HG03575 (cell line): ENCODE measurements at regions not wholly inside any gene's neighbourhood (a gene's known extent, or its start where the extent isn't known, plus 50 kb on each side); places are given as distances from the start of the nearest gene placed in this dataset.

ENCODE experiments used
- ATAC-seq: cut with Tn5 transposase; IDR thresholded peaks from one replicate; pipeline ENCODE4 v1.9.1; 2021; ENCODE audit not compliant: unreplicated experiment, insufficient number of reproducible peaks, low FRiP score; ENCODE audit errors: extremely low read depth

- no peak for ATAC-seq
These were observed 505.4 kb downstream of the EIPR1 start for GRCh38 chr2:2872309-2872617.

GRCh38 chr2:2871480-2872308 lies 505.9 kb downstream of the EIPR1 start:
- ATAC-seq, result no peak

- ATAC-seq, result no peak
These were observed 507.5 kb downstream of the EIPR1 start for GRCh38 chr2:2870106-2870505.

- no peak for ATAC-seq
These were observed 508.1 kb downstream of the EIPR1 start for GRCh38 chr2:2869553-2869952.

- no peak for ATAC-seq
These were observed 509.5 kb downstream of the EIPR1 start for GRCh38 chr2:2868085-2868484.

GRCh38 chr2:2867397-2867979 lies 510.1 kb downstream of the EIPR1 start:
- ATAC-seq, result no peak

GRCh38 chr2:2866459-2866858 lies 511.2 kb downstream of the EIPR1 start:
- no peak for ATAC-seq

- no peak for ATAC-seq
These were observed 515.2 kb downstream of the EIPR1 start for GRCh38 chr2:2862386-2862785.

GRCh38 chr2:2861666-2862240 lies 515.9 kb downstream of the EIPR1 start:
- ATAC-seq, result no peak

GRCh38 chr2:2860589-2861300 lies 516.9 kb downstream of the EIPR1 start:
- no peak for ATAC-seq

GRCh38 chr2:2859732-2860131 lies 517.9 kb downstream of the EIPR1 start:
- ATAC-seq, result no peak

GRCh38 chr2:2859164-2859563 lies 518.5 kb downstream of the EIPR1 start:
- no peak for ATAC-seq

- ATAC-seq, result no peak
These were observed 520.7 kb downstream of the EIPR1 start for GRCh38 chr2:2856723-2857415.

- ATAC-seq, result no peak
These were observed 522.3 kb downstream of the EIPR1 start for GRCh38 chr2:2855297-2855696.

GRCh38 chr2:2853346-2853745 lies 522.3 kb upstream of the MYT1L start:
- no peak for ATAC-seq

- no peak for ATAC-seq
These were observed 521.0 kb upstream of the MYT1L start for GRCh38 chr2:2851806-2852777.

GRCh38 chr2:2851316-2851715 lies 520.2 kb upstream of the MYT1L start:
- no peak for ATAC-seq

- no peak for ATAC-seq
These were observed 519.8 kb upstream of the MYT1L start for GRCh38 chr2:2850859-2851258.
